ENCODE measurements at regions not wholly inside any gene's neighbourhood (a gene's known extent, or its start where the extent isn't known, plus 50 kb on each side); places are given as distances from the start of the nearest gene placed in this dataset.
"Not testable (repeated sequence)": the region's sequence is repeated elsewhere in the genome, so short reads cannot be mapped to it uniquely, and the experiment has no call there.

- Histone ChIP-seq H3F3A (ENCODE audit: insufficient read depth, low read length, poor library complexity, severe bottlenecking) (no peaks in the 10 kb centered on the region), H3K9ac (ENCODE audit: low read length) (no peak overlapping the region), H2AFZ (ENCODE audit: low read depth, low read length) (no peak overlapping the region), H3K9me2 (ENCODE audit: insufficient read depth, low read length) (no peaks in the 10 kb centered on the region), H4K20me1 (ENCODE audit: insufficient read depth) (no peaks in the 10 kb centered on the region), H3K4me3 (ENCODE audit: low read length) (no peak overlapping the region), H3K36me3 (ENCODE audit: insufficient read depth, low read length) (no peaks in the 10 kb centered on the region), H3K79me2 (replicated peaks; ENCODE audit: insufficient read depth, low read length) (no peaks in the 10 kb centered on the region), H3K27ac (ENCODE audit: low read length) (no peak overlapping the region), H3K9me3 (ENCODE audit: low read length) (no peaks in the 10 kb centered on the region), H3K27me3 (ENCODE audit: insufficient read depth, low read depth, low read length) (no peaks in the 10 kb centered on the region), H3K4me2 (ENCODE audit: low read length) (no peak overlapping the region)
- TF ChIP-seq EZH2 (IDR thresholded peaks at IDR 0.05; ENCODE audit: borderline replicate concordance, insufficient read depth, low read length, poor library complexity, severe bottlenecking) (no peak), RAD21 (conservative IDR thresholded peaks at IDR 0.05) (no peak), CTCF (IDR thresholded peaks at IDR 0.05; ENCODE audit: poor library complexity, severe bottlenecking) (no peak), MXI1 (conservative IDR thresholded peaks at IDR 0.05; ENCODE audit: poor library complexity, severe bottlenecking) (no peak), SMC3 (conservative IDR thresholded peaks at IDR 0.05; ENCODE audit: poor library complexity) (no peak), POLR2AphosphoS5 (IDR thresholded peaks at IDR 0.05) (no peak)
Measured at GRCh38 chr11:42857344-42857743, 454.5 kb upstream of the API5 start.

GRCh38 chr11:42870480-42870879, 441.3 kb upstream of the API5 start:
- no peaks in the 10 kb centered on the region for H4K20me1 ChIP-seq (ENCODE audit: insufficient read depth)
- H3K9ac ChIP-seq (ENCODE audit: low read length) = no peak overlapping the region
- no peaks in the 10 kb centered on the region for H3F3A ChIP-seq (ENCODE audit: insufficient read depth, low read length, poor library complexity, severe bottlenecking)
- no peak overlapping the region for H3K4me2 ChIP-seq (ENCODE audit: low read length)
- no peak overlapping the region for H3K27ac ChIP-seq (ENCODE audit: low read length)
- H3K79me2 ChIP-seq (replicated peaks; ENCODE audit: insufficient read depth, low read length) = no peaks in the 10 kb centered on the region
- no peak overlapping the region for H3K4me3 ChIP-seq (ENCODE audit: low read length)
- no peaks in the 10 kb centered on the region for H3K36me3 ChIP-seq (ENCODE audit: insufficient read depth, low read length)
- TF ChIP-seq RAD21 (conservative IDR thresholded peaks at IDR 0.05) = no peak
- no peak for TF ChIP-seq EP300 (conservative IDR thresholded peaks at IDR 0.05; ENCODE audit: poor library complexity, severe bottlenecking)
- no peak for TF ChIP-seq SMC3 (conservative IDR thresholded peaks at IDR 0.05; ENCODE audit: poor library complexity)
- no peak for TF ChIP-seq TAF1 (IDR thresholded peaks at IDR 0.05; ENCODE audit: low read depth)
- no peak for TF ChIP-seq MXI1 (conservative IDR thresholded peaks at IDR 0.05; ENCODE audit: poor library complexity, severe bottlenecking)
- TF ChIP-seq CTCF (IDR thresholded peaks at IDR 0.05; ENCODE audit: poor library complexity, severe bottlenecking) = no peak
- no peak for TF ChIP-seq EZH2 (IDR thresholded peaks at IDR 0.05; ENCODE audit: borderline replicate concordance, insufficient read depth, low read length, poor library complexity, severe bottlenecking)
- TF ChIP-seq REST (IDR thresholded peaks at IDR 0.05; ENCODE audit: borderline replicate concordance) = no peak
- TF ChIP-seq POLR2AphosphoS5 (IDR thresholded peaks at IDR 0.05) = no peak
- H2AFZ ChIP-seq (ENCODE audit: low read depth, low read length) = no peak overlapping the region
- no peaks in the 10 kb centered on the region for H3K9me2 ChIP-seq (ENCODE audit: insufficient read depth, low read length)
- no peaks in the 10 kb centered on the region for H3K27me3 ChIP-seq (ENCODE audit: insufficient read depth, low read depth, low read length)
- H3K9me3 ChIP-seq (ENCODE audit: low read length) = no peaks in the 10 kb centered on the region

GRCh38 chr11:42873800-42874405, 437.9 kb upstream of the API5 start:
- not testable (repeated sequence) for H3K36me3 ChIP-seq (ENCODE audit: insufficient read depth, low read length); H3K27me3 ChIP-seq (ENCODE audit: insufficient read depth, low read depth, low read length); H3K79me2 ChIP-seq (replicated peaks; ENCODE audit: insufficient read depth, low read length); H3K9me3 ChIP-seq (ENCODE audit: low read length); H3F3A ChIP-seq (ENCODE audit: insufficient read depth, low read length, poor library complexity, severe bottlenecking); H3K9ac ChIP-seq (ENCODE audit: low read length); H2AFZ ChIP-seq (ENCODE audit: low read depth, low read length); H3K4me2 ChIP-seq (ENCODE audit: low read length); H3K27ac ChIP-seq (ENCODE audit: low read length); H3K4me3 ChIP-seq (ENCODE audit: low read length); H3K9me2 ChIP-seq (ENCODE audit: insufficient read depth, low read length); H4K20me1 ChIP-seq (ENCODE audit: insufficient read depth)

- H3K27me3 ChIP-seq (ENCODE audit: insufficient read depth, low read depth, low read length); H3F3A ChIP-seq (ENCODE audit: insufficient read depth, low read length, poor library complexity, severe bottlenecking); H2AFZ ChIP-seq (ENCODE audit: low read depth, low read length); H3K9ac ChIP-seq (ENCODE audit: low read length); H3K9me2 ChIP-seq (ENCODE audit: insufficient read depth, low read length); H3K4me2 ChIP-seq (ENCODE audit: low read length); H3K79me2 ChIP-seq (replicated peaks; ENCODE audit: insufficient read depth, low read length); H3K27ac ChIP-seq (ENCODE audit: low read length); H4K20me1 ChIP-seq (ENCODE audit: insufficient read depth); H3K9me3 ChIP-seq (ENCODE audit: low read length); H3K36me3 ChIP-seq (ENCODE audit: insufficient read depth, low read length); H3K4me3 ChIP-seq (ENCODE audit: low read length): not testable (repeated sequence)
Measured at GRCh38 chr11:42881335-42881734, 430.5 kb upstream of the API5 start.
